HFFc6 (cell line): ENCODE measurements at regions not wholly inside any gene's neighbourhood (a gene's known extent, or its start where the extent isn't known, plus 50 kb on each side); places are given as distances from the start of the nearest gene placed in this dataset.

Experiments used
- DNase-seq: peaks from one replicate; pipeline ENCODE4 v3.0.0-alpha.2; 2018
- H3K27ac Mint-ChIP-seq: 2 replicates; pipeline ENCODE4 v1.8.0; 2020; ENCODE audit warnings: mild to moderate bottlenecking, mixed read lengths
- H3K27me3 Mint-ChIP-seq: 2 replicates; pipeline ENCODE4 v1.8.0; 2021; ENCODE audit warnings: mild to moderate bottlenecking, moderate library complexity, mixed read lengths; ENCODE audit not compliant: insufficient read depth
- H3K36me3 Mint-ChIP-seq: 2 replicates; pipeline ENCODE4 v1.8.0; 2021; ENCODE audit warnings: low read depth, mixed read lengths
- H3K4me1 Mint-ChIP-seq: 2 replicates; pipeline ENCODE4 v1.8.0; 2020; ENCODE audit warnings: low read depth, mixed read lengths
- H3K4me3 Mint-ChIP-seq: 2 replicates; pipeline ENCODE4 v1.8.0; 2020; ENCODE audit warnings: mild to moderate bottlenecking, moderate library complexity, mixed read lengths
- H3K9me3 Mint-ChIP-seq: 2 replicates; pipeline ENCODE4 v1.8.0; 2020; ENCODE audit warnings: mild to moderate bottlenecking, mixed read lengths
- TF ChIP-seq, protein P1 (sequence below): fragments of 200-600 bp; sonication (generic); IDR thresholded peaks from 2 replicates; pipeline ENCODE4 v1.5.0; 2021; ENCODE audit warnings: antibody characterized with exemption, mild to moderate bottlenecking

DNA sequence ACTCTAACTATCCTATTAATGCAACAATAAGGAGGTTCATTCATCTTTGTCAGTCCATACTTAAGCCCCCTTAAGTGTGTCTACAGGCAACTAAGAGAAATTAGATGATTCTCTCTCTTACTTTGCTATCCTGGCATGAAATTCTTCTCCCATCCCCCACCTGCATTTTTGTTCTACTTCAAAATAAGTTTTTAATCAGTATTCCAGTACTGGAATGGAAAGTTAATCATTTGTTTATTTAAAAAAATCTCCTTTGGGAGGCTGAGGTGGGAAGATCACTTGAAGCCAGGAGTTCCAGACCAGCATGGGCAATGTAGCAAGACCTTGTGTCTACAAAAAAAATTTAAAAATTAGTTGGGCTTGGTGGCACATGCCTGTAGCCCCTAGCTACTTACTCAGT, 222.1 kb downstream of the MZT1 start:
- H3K4me3 Mint-ChIP-seq, result no peak overlapping the region
- no peak for DNase-seq
- TF ChIP-seq, protein P1, sequence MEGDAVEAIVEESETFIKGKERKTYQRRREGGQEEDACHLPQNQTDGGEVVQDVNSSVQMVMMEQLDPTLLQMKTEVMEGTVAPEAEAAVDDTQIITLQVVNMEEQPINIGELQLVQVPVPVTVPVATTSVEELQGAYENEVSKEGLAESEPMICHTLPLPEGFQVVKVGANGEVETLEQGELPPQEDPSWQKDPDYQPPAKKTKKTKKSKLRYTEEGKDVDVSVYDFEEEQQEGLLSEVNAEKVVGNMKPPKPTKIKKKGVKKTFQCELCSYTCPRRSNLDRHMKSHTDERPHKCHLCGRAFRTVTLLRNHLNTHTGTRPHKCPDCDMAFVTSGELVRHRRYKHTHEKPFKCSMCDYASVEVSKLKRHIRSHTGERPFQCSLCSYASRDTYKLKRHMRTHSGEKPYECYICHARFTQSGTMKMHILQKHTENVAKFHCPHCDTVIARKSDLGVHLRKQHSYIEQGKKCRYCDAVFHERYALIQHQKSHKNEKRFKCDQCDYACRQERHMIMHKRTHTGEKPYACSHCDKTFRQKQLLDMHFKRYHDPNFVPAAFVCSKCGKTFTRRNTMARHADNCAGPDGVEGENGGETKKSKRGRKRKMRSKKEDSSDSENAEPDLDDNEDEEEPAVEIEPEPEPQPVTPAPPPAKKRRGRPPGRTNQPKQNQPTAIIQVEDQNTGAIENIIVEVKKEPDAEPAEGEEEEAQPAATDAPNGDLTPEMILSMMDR, result no peak
- H3K27ac Mint-ChIP-seq, result no peak overlapping the region
- H3K9me3 Mint-ChIP-seq, result no peaks in the 10 kb centered on the region; the same call in 1 of the 2 replicates
- H3K36me3 Mint-ChIP-seq, result no peaks in the 10 kb centered on the region
- H3K4me1 Mint-ChIP-seq, result no peaks in the 10 kb centered on the region; the same call in 1 of the 2 replicates
- no peaks in the 10 kb centered on the region for H3K27me3 Mint-ChIP-seq

DNA sequence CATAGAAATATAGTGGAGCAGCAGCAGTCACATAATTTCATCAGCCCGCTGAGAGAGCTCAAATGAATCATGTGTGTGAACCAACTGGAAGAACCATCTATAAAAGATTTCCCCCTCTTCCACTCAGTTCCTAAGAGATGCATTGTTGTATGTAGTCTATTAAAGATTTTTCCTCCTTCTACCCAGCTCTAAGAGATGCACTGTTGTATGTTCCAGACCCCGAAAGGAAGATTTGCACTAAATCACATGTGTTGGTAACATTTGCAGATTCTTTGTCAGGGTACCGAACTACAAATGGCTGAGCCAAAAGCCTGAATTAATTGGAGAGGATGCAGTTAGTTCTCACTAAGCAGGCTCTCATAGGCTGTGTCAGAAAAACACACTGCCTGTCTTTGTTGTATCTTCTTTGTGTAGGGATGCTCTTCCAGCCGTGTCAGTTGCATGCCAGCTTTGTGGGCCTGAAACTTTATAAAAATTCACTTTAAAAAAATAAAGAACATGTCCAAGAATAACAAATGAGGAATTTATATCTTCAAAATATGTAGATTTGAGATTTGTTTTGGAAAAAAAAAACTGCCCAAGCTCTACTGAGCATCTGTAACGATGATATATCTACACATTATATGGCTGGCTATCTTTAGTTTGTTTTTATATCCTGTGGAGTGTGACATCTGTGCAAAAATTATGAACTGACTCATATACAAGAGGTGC, 223.1 kb downstream of the MZT1 start:
- Mint-ChIP-seq H3K36me3 (no peaks in the 10 kb centered on the region), H3K27me3 (no peaks in the 10 kb centered on the region)

DNA sequence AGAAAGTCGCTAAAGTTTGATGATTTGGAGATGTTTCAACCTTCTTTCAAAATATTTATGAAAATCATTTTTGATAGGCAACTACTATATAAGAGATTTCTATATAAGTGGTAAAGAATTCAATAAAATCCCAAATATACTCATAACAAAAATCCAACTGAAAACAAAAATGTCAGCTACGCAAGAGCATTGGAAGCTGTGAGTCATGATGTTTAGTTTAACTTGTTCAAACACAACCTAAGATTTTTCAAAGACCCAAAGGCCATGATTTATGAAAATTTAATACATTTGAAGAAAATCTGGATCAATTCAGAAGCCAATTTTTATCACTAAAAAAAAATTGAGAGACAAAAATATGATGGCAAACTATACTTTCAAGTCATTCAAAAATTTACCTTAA, 226.6 kb downstream of the MZT1 start:
- no peaks in the 10 kb centered on the region; the same call in 1 of the 2 replicates for H3K4me1 Mint-ChIP-seq
- H3K4me3 Mint-ChIP-seq, result no peak overlapping the region
- H3K27me3 Mint-ChIP-seq, result no peaks in the 10 kb centered on the region
- no peak overlapping the region for H3K27ac Mint-ChIP-seq
- H3K36me3 Mint-ChIP-seq, result no peaks in the 10 kb centered on the region
- TF ChIP-seq, protein P1, result no peak
- peaks cover 5% of the 10 kb centered on the region; the same call in 1 of the 2 replicates for H3K9me3 Mint-ChIP-seq
- DNase-seq, result no peak

More for the DNA sequence above, 223.1 kb downstream of the MZT1 start:
- Mint-ChIP-seq H3K4me3 (no peak overlapping the region), H3K9me3 (peaks cover 3% of the 10 kb centered on the region; the same call in 1 of the 2 replicates), H3K4me1 (no peaks in the 10 kb centered on the region; the same call in 1 of the 2 replicates), H3K27ac (no peak overlapping the region)
- TF ChIP-seq, protein P1, result no peak
- DNase-seq, result no peak

DNA sequence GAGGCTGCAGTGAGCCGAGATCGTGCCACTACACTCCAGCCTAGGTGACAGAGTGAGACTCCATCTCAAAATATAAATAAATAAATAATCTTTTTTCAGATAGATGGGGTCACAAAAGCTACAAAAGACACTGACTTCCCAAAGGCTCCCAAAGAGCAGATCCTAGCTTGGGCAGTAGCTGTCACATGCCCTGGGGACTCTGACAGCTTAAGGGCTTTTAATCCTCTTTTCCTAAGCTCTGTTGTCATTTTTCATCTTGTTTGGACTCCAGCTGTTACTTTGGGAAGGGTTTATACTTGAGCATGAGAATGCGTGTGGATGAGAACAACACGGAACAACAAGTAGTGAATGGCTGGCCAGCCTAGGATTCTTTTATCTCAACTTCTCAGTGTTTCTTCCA, 231.7 kb downstream of the MZT1 start:
- TF ChIP-seq, protein P1, result no peak
- H3K4me1 Mint-ChIP-seq, result no peaks in the 10 kb centered on the region
- H3K27me3 Mint-ChIP-seq, result no peaks in the 10 kb centered on the region
- no peak overlapping the region for H3K27ac Mint-ChIP-seq
- no peaks in the 10 kb centered on the region for H3K36me3 Mint-ChIP-seq
- H3K4me3 Mint-ChIP-seq, result no peak overlapping the region
- H3K9me3 Mint-ChIP-seq, result peaks cover 5% of the 10 kb centered on the region; the same call in 1 of the 2 replicates
- no peak for DNase-seq

DNA sequence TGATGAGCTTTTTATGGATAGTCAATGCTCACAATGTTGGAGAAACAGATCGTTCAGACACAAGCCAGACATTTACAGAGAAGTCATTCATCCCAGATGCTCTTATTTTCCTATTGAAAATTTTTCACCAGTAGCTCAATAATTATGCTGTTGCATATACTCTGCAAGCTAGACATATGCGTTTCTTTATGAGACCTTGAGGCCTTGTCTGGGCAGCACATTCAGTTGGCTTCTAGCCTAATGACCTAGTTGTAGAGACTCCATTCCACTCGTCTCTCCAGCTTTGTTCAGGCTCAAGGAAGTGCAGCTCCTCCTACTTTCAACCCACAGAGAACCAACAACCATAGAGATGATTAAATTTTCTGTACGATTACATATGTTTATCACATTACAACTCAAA, 237.7 kb downstream of the MZT1 start:
- Mint-ChIP-seq H3K4me1 (no peaks in the 10 kb centered on the region), H3K27ac (no peak overlapping the region)
- TF ChIP-seq, protein P1, result no peak

More for the DNA sequence above, 237.7 kb downstream of the MZT1 start:
- Mint-ChIP-seq H3K36me3 (no peaks in the 10 kb centered on the region), H3K27me3 (no peaks in the 10 kb centered on the region), H3K9me3 (peaks cover 4% of the 10 kb centered on the region; the same call in 1 of the 2 replicates), H3K4me3 (no peak overlapping the region)
- DNase-seq, result no peak
